GM04504 (cell line): ENCODE measurements at regions not wholly inside any gene's neighbourhood (a gene's known extent, or its start where the extent isn't known, plus 50 kb on each side); places are given as distances from the start of the nearest gene placed in this dataset.
A peak's percentile ranks its signal among the peaks of the same experiment; 100 is the strongest.

Experiments used
- DNase-seq: peaks from one replicate; pipeline ENCODE4 v3.0.0-alpha.2; 2012; ENCODE audit warnings: low read depth

GRCh38 chr16:80040814-80041213 is 440.3 kb upstream of the MAF start:
- no peak for DNase-seq

- no peak for DNase-seq
Measured at GRCh38 chr16:80040413-80040812, 439.9 kb upstream of the MAF start.

- DNase-seq, result no peak
Measured at GRCh38 chr16:80039777-80040176, 439.2 kb upstream of the MAF start.

GRCh38 chr16:80038566-80038965 is 438.0 kb upstream of the MAF start:
- DNase-seq, result no peak

- no peak for DNase-seq
Measured at GRCh38 chr16:80034948-80035663, 434.6 kb upstream of the MAF start.

GRCh38 chr16:80034469-80034826 is 433.9 kb upstream of the MAF start:
- no peak for DNase-seq

- DNase-seq, result no peak
Measured at GRCh38 chr16:80033783-80034468, 433.4 kb upstream of the MAF start.

GRCh38 chr16:80029761-80030481 is 429.4 kb upstream of the MAF start:
- no peak for DNase-seq

GRCh38 chr16:80029381-80029630 is 428.8 kb upstream of the MAF start:
- DNase-seq, result no peak

- no peak for DNase-seq
Measured at GRCh38 chr16:80028581-80029380, 428.2 kb upstream of the MAF start.

GRCh38 chr16:80027007-80027965 is 426.7 kb upstream of the MAF start:
- peak; percentile 73 for DNase-seq

GRCh38 chr16:80025236-80025635 is 424.7 kb upstream of the MAF start:
- DNase-seq, result no peak

- no peak for DNase-seq
Measured at GRCh38 chr16:80024443-80024842, 423.9 kb upstream of the MAF start.

- no peak for DNase-seq
Measured at GRCh38 chr16:80023865-80024264, 423.3 kb upstream of the MAF start.

- no peak for DNase-seq
Measured at GRCh38 chr16:80019395-80019794, 418.9 kb upstream of the MAF start.

GRCh38 chr16:80018466-80018865 is 417.9 kb upstream of the MAF start:
- DNase-seq, result no peak

GRCh38 chr16:80016731-80017326 is 416.3 kb upstream of the MAF start:
- DNase-seq, result no peak

- no peak for DNase-seq
Measured at GRCh38 chr16:80015566-80015965, 415.0 kb upstream of the MAF start.

- no peak for DNase-seq
Measured at GRCh38 chr16:80014241-80014939, 413.9 kb upstream of the MAF start.

- no peak for DNase-seq
Measured at GRCh38 chr16:80012586-80012985, 412.0 kb upstream of the MAF start.
